Liver (tissue), 8 donors: ENCODE measurements at regions not wholly inside any gene's neighbourhood (a gene's known extent, or its start where the extent isn't known, plus 50 kb on each side); places are given as distances from the start of the nearest gene placed in this dataset.

ENCODE experiments used
- DNase-seq: peaks from one replicate; pipeline ENCODE4 v3.0.0-alpha.2; 2017; ENCODE audit warnings: low spot score
- H3K27ac ChIP-seq, 2 donors: one replicate each; pipeline ENCODE4 v1.7.0; 2013; ENCODE audit warnings: inconsistent platforms in 2 of 2, low read length in 2 of 2, control low read depth in 1 of 2, low read depth in 1 of 2, mild to moderate bottlenecking in 1 of 2
- H3K27me3 ChIP-seq, 4 donors: one replicate each; pipeline versions ENCODE4 v1.6.1 to v1.7.0; 2013; ENCODE audit warnings: low read length in 3 of 4, inconsistent platforms in 1 of 4, mild to moderate bottlenecking in 1 of 4, moderate library complexity in 1 of 4; ENCODE audit not compliant: control insufficient read depth in 4 of 4, insufficient read depth in 4 of 4
- H3K36me3 ChIP-seq, 4 donors: one replicate each; pipeline versions ENCODE4 v1.6.1 to v1.7.0; 2013; ENCODE audit warnings: low read length in 3 of 4, mild to moderate bottlenecking in 3 of 4, low read depth in 1 of 4, moderate library complexity in 1 of 4; ENCODE audit not compliant: control insufficient read depth in 4 of 4, insufficient read depth in 3 of 4
- H3K4me1 ChIP-seq, 4 donors: one replicate each; pipeline versions ENCODE4 v1.6.1 to v1.7.0; 2013; ENCODE audit warnings: low read length in 3 of 4, mild to moderate bottlenecking in 3 of 4, moderate library complexity in 1 of 4; ENCODE audit not compliant: control insufficient read depth in 4 of 4, insufficient read depth in 4 of 4
- H3K4me3 ChIP-seq, 3 donors: one replicate each; pipeline versions ENCODE4 v1.6.1 to v1.7.0; 2013; ENCODE audit warnings: low read length in 3 of 3, control low read depth in 1 of 3, low read depth in 1 of 3, mild to moderate bottlenecking in 1 of 3
- H3K9ac ChIP-seq, 2 donors: one replicate each; pipeline ENCODE4 v1.7.0; 2013; ENCODE audit warnings: low read length in 2 of 2, mild to moderate bottlenecking in 2 of 2, moderate library complexity in 2 of 2, control low read depth in 1 of 2, low read depth in 1 of 2
- H3K9me3 ChIP-seq, 4 donors: one replicate each; pipeline versions ENCODE4 v1.6.1 to v1.7.0; 2013; ENCODE audit warnings: low read length in 3 of 4; ENCODE audit not compliant: control insufficient read depth in 4 of 4
- ATF3 ChIP-seq: IDR thresholded peaks from 2 replicates; pipeline ENCODE4 v1.6.1; 2016; ENCODE audit warnings: antibody characterized with exemption
- EGR1 ChIP-seq, 2 donors: IDR thresholded peaks; 2 replicates each; pipeline ENCODE4 v1.6.1; 2016 to 2018; ENCODE audit warnings: antibody characterized with exemption in 2 of 2, low read depth in 2 of 2
- FOXA1 ChIP-seq: IDR thresholded peaks from 2 replicates; pipeline ENCODE4 v1.6.1; 2016; ENCODE audit warnings: antibody characterized with exemption
- FOXA2 ChIP-seq: IDR thresholded peaks from 2 replicates; pipeline ENCODE4 v1.6.1; 2016; ENCODE audit warnings: antibody characterized with exemption
- GABPA ChIP-seq, 2 donors: IDR thresholded peaks in 1 of 2; conservative IDR thresholded peaks in 1 of 2; 2 replicates each; pipeline ENCODE4 v1.6.1; 2016; ENCODE audit warnings: antibody characterized with exemption in 2 of 2, mild to moderate bottlenecking in 1 of 2, moderate library complexity in 1 of 2
- HNF4A ChIP-seq, 2 donors: conservative IDR thresholded peaks; 2 replicates each; pipeline ENCODE4 v1.6.1; 2016; ENCODE audit warnings: antibody characterized with exemption in 2 of 2, mild to moderate bottlenecking in 2 of 2
- HNF4G ChIP-seq: IDR thresholded peaks from 2 replicates; pipeline ENCODE4 v1.6.1; 2016; ENCODE audit warnings: antibody characterized with exemption
- JUND ChIP-seq, 2 donors: IDR thresholded peaks; 2 replicates each; pipeline ENCODE4 v1.6.1; 2016; ENCODE audit warnings: antibody characterized with exemption in 2 of 2
- MAX ChIP-seq: IDR thresholded peaks from 2 replicates; pipeline ENCODE4 v1.6.1; 2016; ENCODE audit warnings: antibody characterized with exemption
- NR2F2 ChIP-seq: IDR thresholded peaks from 2 replicates; pipeline ENCODE4 v1.6.1; 2016; ENCODE audit warnings: antibody characterized with exemption
- RAD21 ChIP-seq, 2 donors: IDR thresholded peaks; 2 replicates each; pipeline ENCODE4 v1.6.1; 2016; ENCODE audit warnings: antibody characterized with exemption in 2 of 2, mild to moderate bottlenecking in 2 of 2
- RXRA ChIP-seq, 2 donors: IDR thresholded peaks; 2 replicates each; pipeline ENCODE4 v1.6.1; 2017 to 2018; ENCODE audit warnings: antibody characterized with exemption in 2 of 2, mild to moderate bottlenecking in 1 of 2
- SP1 ChIP-seq: IDR thresholded peaks from 2 replicates; pipeline ENCODE4 v1.6.1; 2018; ENCODE audit warnings: antibody characterized with exemption, mild to moderate bottlenecking
- TAF1 ChIP-seq: conservative IDR thresholded peaks from 2 replicates; pipeline ENCODE4 v1.6.1; 2016; ENCODE audit warnings: antibody characterized with exemption, mild to moderate bottlenecking
- YY1 ChIP-seq: IDR thresholded peaks from 2 replicates; pipeline ENCODE4 v1.6.1; 2016; ENCODE audit warnings: antibody characterized with exemption, mild to moderate bottlenecking
- ZBTB33 ChIP-seq: IDR thresholded peaks from 2 replicates; pipeline ENCODE4 v1.6.1; 2016; ENCODE audit warnings: antibody characterized with exemption
- WGBS: extraction: QIAGEN DNeasy Blood & Tissue Kit; methylation state at CpG from one replicate; pipeline ENCODE4 v1.1.7; 2013; 5-methylcytosine and 5-hydroxymethylcytosine counted together
- TF ChIP-seq, protein P1 (sequence below): fragments of 150-350 bp; IDR thresholded peaks from 2 replicates; pipeline ENCODE4 v1.5.1; 2017; ENCODE audit warnings: improper control_type of control experiment, low read depth, low read length; ENCODE audit not compliant: missing input control
- TF ChIP-seq, protein P2 (sequence below): IDR thresholded peaks from 2 replicates; pipeline ENCODE4 v1.6.1; 2016; ENCODE audit warnings: antibody characterized with exemption, mild to moderate bottlenecking
- donor health status: healthy.
- donor health status: healthy.
- donor health status: healthy.
- donor health status: healthy.
- donor health status: healthy.

- Histone ChIP-seq H3K9ac (no peak overlapping the region), H3K27me3 (no peaks in the 10 kb centered on the region), H3K9me3 (no peaks in the 10 kb centered on the region), H3K4me3 (no peak overlapping the region), H3K4me1 (no peaks in the 10 kb centered on the region), H3K27ac (no peak overlapping the region), H3K36me3 (no peaks in the 10 kb centered on the region)
- TF ChIP-seq GABPA (IDR thresholded peaks at IDR 0.05 in 1 of 2, conservative IDR thresholded peaks at IDR 0.05 in 1 of 2) (no peak), HNF4A (conservative IDR thresholded peaks at IDR 0.05) (no peak), FOXA1 (no peak)
- WGBS = 74% methylated on average over 4 of the region's 4 CpGs
- no peak for DNase-seq
These were observed 1356.3 kb downstream of the KCNT2 start for GRCh38 chr1:195251900-195252299.

GRCh38 chr1:195243492-195243891 lies 1364.7 kb downstream of the KCNT2 start:
- H3K36me3 ChIP-seq = no peaks in the 10 kb centered on the region
- no peaks in the 10 kb centered on the region for H3K4me1 ChIP-seq
- no peaks in the 10 kb centered on the region for H3K27me3 ChIP-seq
- 93% methylated on average over 3 of the region's 3 CpGs for WGBS
- H3K27ac ChIP-seq = no peak overlapping the region
- DNase-seq = no peak
- TF ChIP-seq ZBTB33 (no peak), NR2F2 (no peak), MAX (no peak), ATF3 (no peak), TAF1 (no peak), RXRA (IDR thresholded peaks at IDR 0.05) (no peak), HNF4G (no peak), HNF4A (conservative IDR thresholded peaks at IDR 0.05) (no peak), FOXA2 (no peak), JUND (IDR thresholded peaks at IDR 0.05) (no peak), YY1 (no peak), SP1 (no peak), GABPA (IDR thresholded peaks at IDR 0.05 in 1 of 2, conservative IDR thresholded peaks at IDR 0.05 in 1 of 2) (no peak), RAD21 (IDR thresholded peaks at IDR 0.05) (no peak), EGR1 (IDR thresholded peaks at IDR 0.05; ENCODE audit: low read depth in 2 of 2) (no peak), FOXA1 (no peak)
- TF ChIP-seq, protein P1, sequence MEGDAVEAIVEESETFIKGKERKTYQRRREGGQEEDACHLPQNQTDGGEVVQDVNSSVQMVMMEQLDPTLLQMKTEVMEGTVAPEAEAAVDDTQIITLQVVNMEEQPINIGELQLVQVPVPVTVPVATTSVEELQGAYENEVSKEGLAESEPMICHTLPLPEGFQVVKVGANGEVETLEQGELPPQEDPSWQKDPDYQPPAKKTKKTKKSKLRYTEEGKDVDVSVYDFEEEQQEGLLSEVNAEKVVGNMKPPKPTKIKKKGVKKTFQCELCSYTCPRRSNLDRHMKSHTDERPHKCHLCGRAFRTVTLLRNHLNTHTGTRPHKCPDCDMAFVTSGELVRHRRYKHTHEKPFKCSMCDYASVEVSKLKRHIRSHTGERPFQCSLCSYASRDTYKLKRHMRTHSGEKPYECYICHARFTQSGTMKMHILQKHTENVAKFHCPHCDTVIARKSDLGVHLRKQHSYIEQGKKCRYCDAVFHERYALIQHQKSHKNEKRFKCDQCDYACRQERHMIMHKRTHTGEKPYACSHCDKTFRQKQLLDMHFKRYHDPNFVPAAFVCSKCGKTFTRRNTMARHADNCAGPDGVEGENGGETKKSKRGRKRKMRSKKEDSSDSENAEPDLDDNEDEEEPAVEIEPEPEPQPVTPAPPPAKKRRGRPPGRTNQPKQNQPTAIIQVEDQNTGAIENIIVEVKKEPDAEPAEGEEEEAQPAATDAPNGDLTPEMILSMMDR = no peak
- TF ChIP-seq, protein P2, sequence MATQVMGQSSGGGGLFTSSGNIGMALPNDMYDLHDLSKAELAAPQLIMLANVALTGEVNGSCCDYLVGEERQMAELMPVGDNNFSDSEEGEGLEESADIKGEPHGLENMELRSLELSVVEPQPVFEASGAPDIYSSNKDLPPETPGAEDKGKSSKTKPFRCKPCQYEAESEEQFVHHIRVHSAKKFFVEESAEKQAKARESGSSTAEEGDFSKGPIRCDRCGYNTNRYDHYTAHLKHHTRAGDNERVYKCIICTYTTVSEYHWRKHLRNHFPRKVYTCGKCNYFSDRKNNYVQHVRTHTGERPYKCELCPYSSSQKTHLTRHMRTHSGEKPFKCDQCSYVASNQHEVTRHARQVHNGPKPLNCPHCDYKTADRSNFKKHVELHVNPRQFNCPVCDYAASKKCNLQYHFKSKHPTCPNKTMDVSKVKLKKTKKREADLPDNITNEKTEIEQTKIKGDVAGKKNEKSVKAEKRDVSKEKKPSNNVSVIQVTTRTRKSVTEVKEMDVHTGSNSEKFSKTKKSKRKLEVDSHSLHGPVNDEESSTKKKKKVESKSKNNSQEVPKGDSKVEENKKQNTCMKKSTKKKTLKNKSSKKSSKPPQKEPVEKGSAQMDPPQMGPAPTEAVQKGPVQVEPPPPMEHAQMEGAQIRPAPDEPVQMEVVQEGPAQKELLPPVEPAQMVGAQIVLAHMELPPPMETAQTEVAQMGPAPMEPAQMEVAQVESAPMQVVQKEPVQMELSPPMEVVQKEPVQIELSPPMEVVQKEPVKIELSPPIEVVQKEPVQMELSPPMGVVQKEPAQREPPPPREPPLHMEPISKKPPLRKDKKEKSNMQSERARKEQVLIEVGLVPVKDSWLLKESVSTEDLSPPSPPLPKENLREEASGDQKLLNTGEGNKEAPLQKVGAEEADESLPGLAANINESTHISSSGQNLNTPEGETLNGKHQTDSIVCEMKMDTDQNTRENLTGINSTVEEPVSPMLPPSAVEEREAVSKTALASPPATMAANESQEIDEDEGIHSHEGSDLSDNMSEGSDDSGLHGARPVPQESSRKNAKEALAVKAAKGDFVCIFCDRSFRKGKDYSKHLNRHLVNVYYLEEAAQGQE = no peak
- peaks cover 0 to 2% (median under 1%) of the 10 kb centered on the region in 4 donors for H3K9me3 ChIP-seq
- no peak overlapping the region for H3K4me3 ChIP-seq
- no peak overlapping the region for H3K9ac ChIP-seq
